Right lobe of liver (tissue), 6 donors: ENCODE measurements at regions not wholly inside any gene's neighbourhood (a gene's known extent, or its start where the extent isn't known, plus 50 kb on each side); places are given as distances from the start of the nearest gene placed in this dataset.

Experiments
- ATAC-seq, 4 donors: fragments of 200-7000 bp; cut with Tn5 transposase; one replicate each; pipeline ENCODE4 v1.9.1; 2020; ENCODE audit warnings: mild to moderate bottlenecking in 4 of 4, moderate library complexity in 4 of 4
- DNase-seq, 3 donors: peaks; one replicate each; pipeline ENCODE4 v3.0.0-alpha.2; 2020
- H3K27ac ChIP-seq, 3 donors: fragments of 200-600 bp; one replicate each; pipeline ENCODE4 v1.8.0; 2022
- H3K27me3 ChIP-seq, 2 donors: fragments of 200-600 bp; one replicate each; pipeline ENCODE4 v1.8.0; 2022
- H3K36me3 ChIP-seq, 4 donors: fragments of 200-600 bp; sonication (generic) in 1 of 4; one replicate each; pipeline versions ENCODE4 v1.5.1 to v1.8.0; 2017 to 2022; ENCODE audit warnings: control low read depth in 1 of 4
- H3K4me1 ChIP-seq, 4 donors: fragments of 200-600 bp; sonication (generic) in 1 of 4; one replicate each; pipeline versions ENCODE4 v1.5.1 to v1.8.0; 2017 to 2022; ENCODE audit warnings: control low read depth in 1 of 4
- H3K4me3 ChIP-seq, 3 donors: fragments of 200-600 bp; one replicate each; pipeline ENCODE4 v1.8.0; 2022
- H3K9me3 ChIP-seq, 4 donors: fragments of 200-600 bp; sonication (generic) in 1 of 4; one replicate each; pipeline versions ENCODE4 v1.5.1 to v1.8.0; 2017 to 2022; ENCODE audit warnings: control low read depth in 1 of 4
- CTCF ChIP-seq, 4 donors: fragments of 200-600 bp in 3 of 4; fragments of 450-650 bp in 1 of 4; IDR thresholded peaks; one replicate each; pipeline versions ENCODE4 v1.5.1 to v1.8.0; 2016 to 2022; ENCODE audit warnings: antibody characterized with exemption in 4 of 4, mild to moderate bottlenecking in 2 of 4
- POLR2A ChIP-seq: fragments of 450-650 bp; IDR thresholded peaks from one replicate; pipeline ENCODE4 v1.6.1; 2017; ENCODE audit warnings: antibody characterized with exemption, mild to moderate bottlenecking
- WGBS: methylation state at CpG from one replicate; pipeline ENCODE4 v1.1.6; 2018; ENCODE audit warnings: low coverage, low lambda C conversion rate; ENCODE audit not compliant: insufficient coverage; ENCODE audit errors: missing lambda C conversion rate; 5-methylcytosine and 5-hydroxymethylcytosine counted together
- intact Hi-C, 2 donors: fragments of 100-400 bp; cut with DNase I; formaldehyde crosslinking; loops; one replicate each; pipeline versions ENCODE4 v1.11.2 to v1.14.1; 2022
- donor health status: DM: no; HTN: yes; CAD: no.
- donor health status: DM: no; HTN: no; CAD: no.
- donor health status: DM: no; HTN: no; CAD: no.
- donor health status: DM: no; HTN: yes; CAD: no.
- donor health status: DM: no; HTN: yes; CAD: no.

DNA sequence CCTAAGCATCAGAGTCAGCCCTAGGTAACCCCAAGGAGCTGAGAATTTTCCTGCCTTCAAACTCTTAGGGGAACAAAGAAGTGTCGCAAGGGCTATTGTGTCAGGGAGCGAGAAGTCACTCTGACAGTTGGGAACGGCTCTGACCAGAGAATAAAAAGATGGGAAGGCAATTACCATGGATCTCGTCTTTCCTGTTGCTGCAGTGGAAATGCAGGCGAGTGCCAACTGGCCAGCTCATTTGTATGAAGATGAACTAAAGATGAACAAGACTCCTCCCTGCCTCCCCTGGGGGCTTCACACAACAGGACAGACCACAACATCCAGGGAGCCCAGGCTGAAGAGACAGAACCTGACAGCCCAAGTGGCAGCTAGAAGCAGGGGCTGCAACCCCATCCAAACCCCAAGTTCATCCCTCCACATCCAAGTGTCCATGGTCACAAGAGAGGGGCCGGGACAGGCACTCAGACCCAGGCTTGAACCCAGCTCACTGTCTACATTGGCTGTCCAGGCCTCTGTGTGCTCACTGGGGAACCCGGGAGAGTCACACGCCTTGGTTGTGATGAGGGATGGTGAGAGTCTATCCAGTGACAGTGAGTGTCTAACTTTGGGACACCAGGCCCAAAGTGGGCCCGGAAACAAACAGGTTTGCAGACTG lies 322.4 kb downstream of the BCL11B start:
- intact Hi-C loops, result no loop called here

GRCh38 chr14:98950353-98950895 lies 321.6 kb downstream of the BCL11B start:
- no peaks in the 10 kb centered on the region for H3K27me3 ChIP-seq
- no peak for TF ChIP-seq POLR2A
- TF ChIP-seq CTCF (IDR thresholded peaks at IDR 0.05), result no peak
- no peak overlapping the region for H3K27ac ChIP-seq
- ATAC-seq (peak in 1 of 4 donors; percentile 19), DNase-seq (no peak)
- H3K4me3 ChIP-seq, result no peak overlapping the region
- H3K36me3 ChIP-seq, result no peaks in the 10 kb centered on the region
- no peaks in the 10 kb centered on the region for H3K4me1 ChIP-seq
- no peaks in the 10 kb centered on the region for H3K9me3 ChIP-seq
- 64% methylated on average over 2 of the region's 5 CpGs for WGBS
- intact Hi-C loops, result no loop called here

More for the DNA sequence above, 322.4 kb downstream of the BCL11B start:
- DNase-seq (no peak), ATAC-seq (no peak)
- TF ChIP-seq POLR2A (no peak), CTCF (IDR thresholded peaks at IDR 0.05) (no peak)
- Histone ChIP-seq H3K9me3 (no peaks in the 10 kb centered on the region), H3K4me3 (no peak overlapping the region), H3K27ac (no peak overlapping the region), H3K27me3 (no peaks in the 10 kb centered on the region), H3K36me3 (no peaks in the 10 kb centered on the region), H3K4me1 (no peaks in the 10 kb centered on the region)
- 61% methylated on average over 6 of the region's 9 CpGs for WGBS

- TF ChIP-seq CTCF (IDR thresholded peaks at IDR 0.05), result no peak
- TF ChIP-seq POLR2A, result no peak
- Histone ChIP-seq H3K27me3 (no peaks in the 10 kb centered on the region), H3K27ac (no peak overlapping the region), H3K4me1 (no peaks in the 10 kb centered on the region), H3K36me3 (no peaks in the 10 kb centered on the region), H3K4me3 (no peak overlapping the region), H3K9me3 (no peaks in the 10 kb centered on the region)
- no CpG with 5 or more reads among the region's 3 CpGs for WGBS
- no peak for DNase-seq
- ATAC-seq, result no peak
- intact Hi-C loops, result no loop called here
These were observed 321.0 kb downstream of the BCL11B start for GRCh38 chr14:98951031-98951430.

DNA sequence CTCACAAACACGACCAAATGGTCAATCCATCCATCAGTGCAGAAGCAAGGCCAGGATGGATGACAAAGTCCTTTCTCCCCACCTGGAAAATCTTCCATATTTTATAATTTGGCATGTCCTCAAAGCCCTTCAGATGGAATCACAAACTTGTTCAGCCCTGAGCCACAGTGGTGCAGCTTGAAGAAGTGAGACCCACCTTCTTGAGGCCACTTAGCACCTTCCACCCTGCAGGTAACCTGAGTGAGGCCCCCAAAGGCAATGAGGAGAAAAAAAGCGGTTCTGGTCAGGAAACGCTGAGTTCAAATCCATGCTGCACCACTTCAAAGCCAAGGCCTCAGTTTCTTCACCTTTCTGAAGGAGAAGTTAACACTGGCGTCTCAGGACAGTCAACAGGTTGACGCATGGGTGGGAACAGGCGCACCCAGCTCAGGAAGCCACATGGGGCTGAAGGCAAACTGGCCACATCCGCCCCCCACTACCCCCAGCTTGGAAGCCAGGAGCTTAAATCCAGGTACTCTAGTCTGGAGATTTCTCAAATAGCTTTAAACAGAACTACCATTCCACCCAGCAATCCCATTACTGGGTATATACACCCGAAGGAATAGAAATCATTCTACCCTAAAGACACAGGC lies 320.4 kb downstream of the BCL11B start:
- ATAC-seq (no peak), DNase-seq (no peak)
- Histone ChIP-seq H3K9me3 (no peaks in the 10 kb centered on the region), H3K27ac (no peak overlapping the region), H3K27me3 (no peaks in the 10 kb centered on the region), H3K4me1 (no peaks in the 10 kb centered on the region), H3K36me3 (no peaks in the 10 kb centered on the region), H3K4me3 (no peak overlapping the region)
- no peak for TF ChIP-seq CTCF (IDR thresholded peaks at IDR 0.05)
- TF ChIP-seq POLR2A, result no peak
- intact Hi-C loops, result no loop called here
- 90% methylated on average over 7 of the region's 8 CpGs for WGBS
